Lung (tissue), 11 donors: ENCODE measurements at regions not wholly inside any gene's neighbourhood (a gene's known extent, or its start where the extent isn't known, plus 50 kb on each side); places are given as distances from the start of the nearest gene placed in this dataset.

Experiments used
- ATAC-seq: fragments of 200-7000 bp; cut with Tn5 transposase; one replicate; pipeline ENCODE4 v1.9.1; 2020; ENCODE audit warnings: moderate number of reproducible peaks; ENCODE audit not compliant: insufficient read depth, low FRiP score
- DNase-seq, 3 donors: peaks; one replicate each; pipeline ENCODE4 v3.0.0-alpha.2; 2013 to 2017
- H3K27ac ChIP-seq, 2 donors: one replicate each; pipeline ENCODE4 v1.5.1; 2013; ENCODE audit warnings: mild to moderate bottlenecking in 2 of 2, moderate library complexity in 2 of 2, control low read depth in 1 of 2, inconsistent platforms in 1 of 2, low read depth in 1 of 2, low read length in 1 of 2
- H3K27me3 ChIP-seq, 3 donors: one replicate each; pipeline ENCODE4 v1.5.1; 2013; ENCODE audit warnings: low read length in 2 of 3; ENCODE audit not compliant: control insufficient read depth in 3 of 3, insufficient read depth in 3 of 3
- H3K36me3 ChIP-seq, 4 donors: one replicate each; pipeline ENCODE4 v1.5.1; 2013; ENCODE audit warnings: low read length in 4 of 4, mild to moderate bottlenecking in 1 of 4, moderate library complexity in 1 of 4; ENCODE audit not compliant: control insufficient read depth in 4 of 4, insufficient read depth in 4 of 4
- H3K4me1 ChIP-seq, 5 donors: one replicate each; pipeline ENCODE4 v1.5.1; 2013; ENCODE audit warnings: low read length in 5 of 5, mild to moderate bottlenecking in 2 of 5, moderate library complexity in 1 of 5; ENCODE audit not compliant: control insufficient read depth in 5 of 5, insufficient read depth in 5 of 5
- H3K4me3 ChIP-seq: one replicate; pipeline ENCODE4 v1.5.1; 2013; ENCODE audit warnings: mild to moderate bottlenecking, control low read depth, moderate library complexity
- H3K9ac ChIP-seq, 2 donors: one replicate each; pipeline ENCODE4 v1.5.1; 2013; ENCODE audit warnings: low read length in 2 of 2, control low read depth in 1 of 2; ENCODE audit not compliant: insufficient read depth in 1 of 2
- H3K9me3 ChIP-seq, 4 donors: one replicate each; pipeline ENCODE4 v1.5.1; 2013; ENCODE audit warnings: low read length in 3 of 4, mild to moderate bottlenecking in 1 of 4, moderate library complexity in 1 of 4; ENCODE audit not compliant: control insufficient read depth in 4 of 4, insufficient read depth in 3 of 4
- WGBS, 2 donors: extraction: QIAGEN DNeasy Blood & Tissue Kit; methylation state at CpG; one replicate each; pipeline ENCODE4 v1.1.7; 2013; 5-methylcytosine and 5-hydroxymethylcytosine counted together
- TF ChIP-seq, protein P1 (sequence below): IDR thresholded peaks from 2 replicates; pipeline ENCODE4 v1.5.1; 2012; ENCODE audit warnings: mild to moderate bottlenecking; ENCODE audit errors: control extremely low read depth, extremely low read depth
- donor health status: control.
- donor health status: control.
- donor health status: Bipolar disorder and iron deficiency.
- donor health status: healthy.
- donor health status: DM: yes; HTN: yes; CAD: no.

DNA sequence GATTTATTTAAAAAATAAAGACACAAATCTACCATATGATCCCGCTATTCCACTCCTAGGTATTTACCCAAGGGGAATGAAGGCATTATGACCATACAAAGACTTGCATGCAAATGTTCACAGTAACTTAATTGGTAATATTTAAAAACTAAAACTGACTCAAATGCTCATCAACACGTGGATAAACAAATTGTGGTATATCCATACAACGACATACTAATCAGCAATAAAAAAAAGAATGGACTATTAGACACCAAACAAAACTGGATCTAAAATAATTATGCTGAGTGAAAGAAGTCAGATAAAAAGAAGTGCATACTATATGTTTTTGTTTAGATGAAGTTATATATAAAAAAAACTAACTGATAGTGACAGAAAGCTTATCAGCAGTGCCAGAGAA lies 428.3 kb downstream of the ZEB2 start:
- Histone ChIP-seq H3K9me3 (no peaks in the 10 kb centered on the region), H3K27me3 (no peaks in the 10 kb centered on the region), H3K9ac (no peak overlapping the region), H3K27ac (no peak overlapping the region), H3K4me3 (no peak overlapping the region), H3K36me3 (no peaks in the 10 kb centered on the region), H3K4me1 (peaks cover 0 to 5% (median 0%) of the 10 kb centered on the region in 5 donors)
- DNase-seq (no peak), ATAC-seq (no peak)
- TF ChIP-seq, protein P1, sequence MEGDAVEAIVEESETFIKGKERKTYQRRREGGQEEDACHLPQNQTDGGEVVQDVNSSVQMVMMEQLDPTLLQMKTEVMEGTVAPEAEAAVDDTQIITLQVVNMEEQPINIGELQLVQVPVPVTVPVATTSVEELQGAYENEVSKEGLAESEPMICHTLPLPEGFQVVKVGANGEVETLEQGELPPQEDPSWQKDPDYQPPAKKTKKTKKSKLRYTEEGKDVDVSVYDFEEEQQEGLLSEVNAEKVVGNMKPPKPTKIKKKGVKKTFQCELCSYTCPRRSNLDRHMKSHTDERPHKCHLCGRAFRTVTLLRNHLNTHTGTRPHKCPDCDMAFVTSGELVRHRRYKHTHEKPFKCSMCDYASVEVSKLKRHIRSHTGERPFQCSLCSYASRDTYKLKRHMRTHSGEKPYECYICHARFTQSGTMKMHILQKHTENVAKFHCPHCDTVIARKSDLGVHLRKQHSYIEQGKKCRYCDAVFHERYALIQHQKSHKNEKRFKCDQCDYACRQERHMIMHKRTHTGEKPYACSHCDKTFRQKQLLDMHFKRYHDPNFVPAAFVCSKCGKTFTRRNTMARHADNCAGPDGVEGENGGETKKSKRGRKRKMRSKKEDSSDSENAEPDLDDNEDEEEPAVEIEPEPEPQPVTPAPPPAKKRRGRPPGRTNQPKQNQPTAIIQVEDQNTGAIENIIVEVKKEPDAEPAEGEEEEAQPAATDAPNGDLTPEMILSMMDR, result no peak
- 95 to 98% methylated on average over 3 of the region's 3 CpGs for WGBS, 2 donors

DNA sequence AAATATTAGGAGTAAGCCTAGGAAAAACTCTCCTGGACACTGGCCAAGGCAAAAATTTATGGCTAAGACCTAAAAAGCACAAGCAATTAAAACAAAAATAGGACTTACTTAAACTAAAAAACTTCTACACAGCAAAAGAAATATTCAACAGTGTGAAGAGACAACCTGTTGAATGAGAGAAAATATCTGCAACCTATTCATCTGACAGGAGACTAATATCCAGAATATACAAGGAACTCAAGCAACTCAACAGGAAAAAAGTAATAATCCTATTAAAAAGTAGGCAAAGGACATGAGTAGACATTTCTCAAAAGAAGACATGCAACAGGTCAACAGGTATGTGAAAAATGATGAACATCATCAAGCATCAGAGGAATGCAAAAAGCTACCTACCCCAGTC lies 431.1 kb downstream of the ZEB2 start:
- TF ChIP-seq, protein P1, result no peak
- Histone ChIP-seq H3K9me3 (no peaks in the 10 kb centered on the region), H3K9ac (no peak overlapping the region), H3K27ac (no peak overlapping the region), H3K36me3 (no peaks in the 10 kb centered on the region), H3K27me3 (no peaks in the 10 kb centered on the region), H3K4me3 (no peak overlapping the region), H3K4me1 (no peaks in the 10 kb centered on the region)
- DNase-seq (no peak), ATAC-seq (no peak)

DNA sequence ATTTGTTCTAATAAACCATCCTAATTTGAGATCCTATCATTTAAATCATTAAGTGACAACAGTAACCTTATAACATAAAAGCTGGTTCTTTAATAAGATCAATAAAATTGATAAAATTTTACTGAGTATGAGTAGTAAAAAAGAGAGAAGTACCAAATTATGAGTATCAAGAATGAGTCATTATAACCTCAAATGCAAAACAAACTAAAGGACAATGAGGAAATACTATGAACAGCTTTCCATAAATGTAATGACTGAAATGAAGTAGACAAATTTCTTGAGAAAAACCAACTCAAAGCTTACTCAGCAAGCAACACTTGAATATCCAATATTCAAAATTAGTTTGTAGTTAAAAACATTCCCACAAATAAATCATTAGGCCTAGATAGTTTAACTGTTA lies 433.0 kb downstream of the ZEB2 start:
- DNase-seq, result no peak
- Histone ChIP-seq H3K4me3 (no peak overlapping the region), H3K36me3 (peaks cover 0 to 2% (median 0%) of the 10 kb centered on the region in 4 donors), H3K27me3 (no peaks in the 10 kb centered on the region), H3K27ac (no peak overlapping the region), H3K4me1 (peaks cover 0 to 4% (median 0%) of the 10 kb centered on the region in 5 donors), H3K9ac (no peak overlapping the region), H3K9me3 (no peaks in the 10 kb centered on the region)
- TF ChIP-seq, protein P1, result no peak
- no peak for ATAC-seq

DNA sequence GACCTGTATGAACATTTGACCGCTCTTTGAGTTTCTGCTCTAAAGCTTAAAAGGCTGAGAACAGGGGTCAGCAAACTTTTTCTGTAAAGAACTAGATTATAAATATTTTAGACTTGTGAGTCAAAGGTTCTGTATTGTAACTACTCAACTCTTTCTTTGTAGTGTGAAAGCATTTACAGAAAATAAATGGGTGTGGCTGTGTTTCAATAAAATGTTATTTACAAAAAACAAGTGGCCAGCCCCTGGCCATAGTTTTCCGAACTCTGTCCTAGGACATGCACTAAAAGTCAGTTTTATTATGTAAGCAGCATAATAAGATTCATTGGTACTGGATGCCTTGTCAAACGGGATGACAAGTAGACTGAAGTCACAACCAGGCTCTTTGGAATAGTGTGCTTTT lies 434.9 kb downstream of the ZEB2 start:
- ATAC-seq (no peak), DNase-seq (no peak)
- Histone ChIP-seq H3K27me3 (no peaks in the 10 kb centered on the region), H3K27ac (no peak overlapping the region), H3K36me3 (peaks cover 0 to 2% (median 0%) of the 10 kb centered on the region in 4 donors), H3K9me3 (no peaks in the 10 kb centered on the region), H3K4me3 (no peak overlapping the region), H3K9ac (no peak overlapping the region), H3K4me1 (peaks cover 0 to 18% (median 6%) of the 10 kb centered on the region in 5 donors)
- 96 to 98% methylated on average over 3 of the region's 3 CpGs for WGBS, 2 donors
- TF ChIP-seq, protein P1, result no peak
